GM20000 (cell line): ENCODE measurements at regions not wholly inside any gene's neighbourhood (a gene's known extent, or its start where the extent isn't known, plus 50 kb on each side); places are given as distances from the start of the nearest gene placed in this dataset.

Source experiments
- DNase-seq: peaks from one replicate; pipeline ENCODE4 v3.0.0; 2012; ENCODE audit warnings: low spot score
- CTCF ChIP-seq: IDR thresholded peaks from 2 replicates; pipeline ENCODE4 v1.5.1; 2012; ENCODE audit warnings: mild to moderate bottlenecking, control low read depth; ENCODE audit errors: extremely low read depth, missing control alignments

- no peak for TF ChIP-seq CTCF
Observed at GRCh38 chr1:162950187-162950586, 89.2 kb upstream of the CCDC190 start.

GRCh38 chr1:162946701-162947100 is 85.7 kb upstream of the CCDC190 start:
- no peak for TF ChIP-seq CTCF
- no peak for DNase-seq

More at GRCh38 chr1:162950187-162950586, 89.2 kb upstream of the CCDC190 start:
- DNase-seq: no peak

GRCh38 chr1:162944974-162945674 is 84.1 kb upstream of the CCDC190 start:
- TF ChIP-seq CTCF: no peak
- no peak for DNase-seq

- no peak for DNase-seq
- TF ChIP-seq CTCF: no peak
Observed at GRCh38 chr1:162943622-162944021, 82.6 kb upstream of the CCDC190 start.

GRCh38 chr1:162942916-162943559 is 82.1 kb upstream of the CCDC190 start:
- DNase-seq: no peak
- TF ChIP-seq CTCF: no peak

GRCh38 chr1:162941024-162941423 is 80.0 kb upstream of the CCDC190 start:
- no peak for TF ChIP-seq CTCF
- no peak for DNase-seq

GRCh38 chr1:162939035-162939434 is 78.1 kb upstream of the CCDC190 start:
- no peak for DNase-seq
- no peak for TF ChIP-seq CTCF
